Cerebellar nuclear complex (tissue), 1 donor: ENCODE measurements at regions not wholly inside any gene's neighbourhood (a gene's known extent, or its start where the extent isn't known, plus 50 kb on each side); places are given as distances from the start of the nearest gene placed in this dataset.
"Not testable (repeated sequence)": the region's sequence is repeated elsewhere in the genome, so short reads cannot be mapped to it uniquely, and the experiment has no call there.

Experiments
- DNase-seq, 2 experiments: peaks; one replicate each; lab custom pipeline; 2025; lab: John Stamatoyannopoulos, UW

DNA sequence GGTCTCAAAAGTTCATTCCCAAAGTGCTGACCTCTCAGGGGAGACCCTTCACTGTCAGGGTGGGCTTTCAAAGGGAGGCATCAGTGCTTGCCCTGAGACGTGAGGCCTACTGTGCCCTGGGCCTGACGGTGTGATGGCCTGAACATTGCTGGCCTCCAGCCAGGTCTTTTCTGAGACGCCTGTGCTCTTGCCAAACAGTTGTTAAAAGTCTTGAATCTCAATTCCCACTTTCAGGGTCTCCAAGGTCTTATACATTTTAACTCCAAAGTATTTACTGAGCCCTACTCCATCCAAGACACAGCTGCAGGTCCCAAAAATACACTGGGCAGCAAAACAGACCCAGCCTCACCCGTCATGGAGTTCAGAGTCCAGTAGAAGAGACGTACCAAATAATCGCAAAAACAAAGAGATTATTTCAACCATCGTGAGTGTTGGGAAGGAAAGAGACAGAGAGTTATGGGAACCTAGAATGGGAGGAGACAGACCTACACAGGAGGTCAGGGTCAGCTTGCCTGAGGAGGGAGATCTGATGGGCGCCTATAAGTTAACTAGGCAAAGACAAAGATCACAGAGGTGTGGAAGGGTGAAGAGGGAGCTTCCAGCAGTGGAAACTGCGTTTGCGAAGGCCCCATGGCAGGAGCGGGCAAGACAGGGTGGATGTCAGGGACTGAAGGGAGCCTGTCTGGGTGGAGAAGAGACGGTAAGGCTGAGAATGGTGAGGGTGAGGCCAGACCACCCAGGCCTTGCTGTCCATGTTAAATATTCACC, 446.3 kb downstream of the PREX1 start:
- DNase-seq: no peak

DNA sequence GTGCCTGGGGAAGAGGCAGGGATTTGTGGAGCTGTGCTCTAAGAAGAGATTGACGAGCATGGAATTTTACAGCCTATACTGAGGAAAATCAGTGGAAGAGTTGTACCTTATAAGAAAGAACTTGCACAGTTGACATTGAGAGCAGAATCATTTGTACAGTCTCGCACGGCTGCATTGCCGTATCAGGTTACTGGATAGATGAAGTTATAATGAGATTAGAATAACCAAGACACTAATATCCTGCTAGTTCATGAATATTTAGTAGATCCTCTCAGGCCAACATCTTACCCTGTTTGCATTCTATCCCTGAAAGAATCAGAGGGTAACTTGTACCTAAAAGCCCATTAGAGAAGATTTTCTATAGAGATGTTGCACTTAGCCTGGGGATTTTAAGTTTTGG, 447.1 kb downstream of the PREX1 start:
- DNase-seq: no peak

DNA sequence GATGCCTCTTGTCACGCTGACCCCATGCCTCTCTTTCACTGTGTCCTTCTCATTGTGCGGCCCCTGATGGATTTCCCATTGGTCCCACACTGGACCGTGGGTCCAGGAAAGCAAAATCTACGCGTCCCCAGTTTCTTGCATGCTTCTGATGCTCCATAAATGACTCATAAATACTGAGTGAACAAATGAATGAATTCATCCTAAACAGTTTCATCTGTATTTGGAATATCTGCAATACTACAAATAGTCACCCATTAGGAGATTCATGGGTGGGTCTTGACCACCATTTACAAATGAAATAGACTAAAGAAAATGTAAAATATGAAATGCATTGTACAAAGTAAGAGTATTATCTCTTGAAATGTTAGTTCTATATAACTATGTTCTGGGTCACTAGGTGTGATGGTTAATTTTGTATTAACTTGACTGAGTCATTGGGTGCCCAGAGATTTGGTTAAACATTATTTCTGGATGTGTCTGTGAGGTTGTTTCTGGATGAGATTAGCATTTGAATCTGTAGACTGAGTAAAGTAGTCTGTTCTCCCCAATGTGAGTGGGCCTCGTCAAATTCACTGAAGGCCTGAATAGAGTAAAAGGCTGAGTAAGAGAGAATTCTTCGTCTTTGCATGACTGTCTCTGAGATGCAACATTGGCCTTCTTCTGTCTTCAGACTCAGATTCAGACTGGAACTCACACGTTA, 448.7 kb downstream of the PREX1 start:
- no peak for DNase-seq

DNA sequence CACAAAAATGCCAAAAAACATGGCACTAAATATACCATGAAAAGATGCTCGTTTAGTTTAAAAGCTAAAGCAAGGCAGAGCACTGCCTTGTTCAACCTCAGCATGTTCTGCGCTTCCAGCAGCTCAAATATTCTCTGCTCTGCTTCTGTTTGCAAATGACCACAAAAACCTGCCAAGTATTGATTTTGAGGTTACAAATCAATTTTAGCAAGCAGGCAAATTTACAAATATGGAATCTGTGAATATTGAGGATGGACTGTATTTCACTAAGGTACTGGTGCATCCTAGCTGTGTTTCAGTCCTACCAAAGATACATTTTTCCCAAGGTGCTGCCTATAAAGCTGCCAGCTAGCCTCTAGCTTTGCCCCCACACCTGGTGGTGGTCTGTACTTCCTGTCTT, 449.9 kb downstream of the PREX1 start:
- no peak for DNase-seq

DNA sequence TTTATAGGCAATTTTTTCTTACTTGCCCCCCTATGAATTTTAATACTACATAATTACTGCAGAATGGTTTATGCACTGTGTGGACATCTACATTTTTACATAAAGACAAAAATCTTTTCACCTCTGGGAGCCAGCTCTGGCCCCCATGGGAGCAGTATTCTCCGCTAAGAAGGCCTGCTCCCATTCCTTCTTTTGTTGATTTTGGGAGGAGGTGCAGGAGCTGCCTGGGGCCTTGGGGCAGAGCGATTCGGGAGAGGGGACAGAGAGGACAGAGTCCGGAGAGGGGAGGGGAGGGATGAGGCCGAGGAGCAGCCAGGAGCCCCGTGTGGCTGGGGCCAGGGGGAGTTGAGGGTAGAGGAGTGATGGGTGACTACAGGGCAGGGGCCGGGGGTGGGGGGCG, 452.0 kb downstream of the PREX1 start:
- no peak for DNase-seq

DNA sequence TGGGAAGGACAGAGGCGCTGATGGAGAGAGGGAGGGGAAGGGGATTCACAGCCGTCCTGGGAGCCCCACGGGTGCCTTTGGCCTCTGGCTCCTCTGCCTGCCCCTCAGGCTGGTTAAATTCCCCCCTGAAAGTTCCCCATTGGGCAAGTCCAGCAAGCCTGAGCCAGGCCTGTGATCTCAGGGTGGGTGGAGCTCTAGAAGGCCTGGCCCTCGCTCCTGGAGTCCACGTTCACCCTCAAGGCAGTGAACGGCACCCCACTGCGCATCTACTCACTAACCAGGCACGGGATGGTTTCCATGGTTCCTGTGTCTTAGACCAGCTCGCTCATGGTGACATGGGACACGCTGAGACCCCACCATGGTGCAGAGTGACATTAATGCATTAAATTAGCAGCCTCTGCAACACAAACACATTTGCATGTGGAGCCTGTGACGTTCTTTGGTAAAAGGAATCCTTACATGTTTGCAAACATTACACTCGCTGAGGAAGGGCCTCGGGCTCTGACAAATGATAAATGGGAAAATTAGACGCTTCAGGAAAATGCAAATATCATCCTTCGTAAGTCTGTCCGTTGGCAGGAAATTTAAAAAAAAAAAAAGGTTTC, 452.7 kb downstream of the PREX1 start:
- no peak for DNase-seq

DNA sequence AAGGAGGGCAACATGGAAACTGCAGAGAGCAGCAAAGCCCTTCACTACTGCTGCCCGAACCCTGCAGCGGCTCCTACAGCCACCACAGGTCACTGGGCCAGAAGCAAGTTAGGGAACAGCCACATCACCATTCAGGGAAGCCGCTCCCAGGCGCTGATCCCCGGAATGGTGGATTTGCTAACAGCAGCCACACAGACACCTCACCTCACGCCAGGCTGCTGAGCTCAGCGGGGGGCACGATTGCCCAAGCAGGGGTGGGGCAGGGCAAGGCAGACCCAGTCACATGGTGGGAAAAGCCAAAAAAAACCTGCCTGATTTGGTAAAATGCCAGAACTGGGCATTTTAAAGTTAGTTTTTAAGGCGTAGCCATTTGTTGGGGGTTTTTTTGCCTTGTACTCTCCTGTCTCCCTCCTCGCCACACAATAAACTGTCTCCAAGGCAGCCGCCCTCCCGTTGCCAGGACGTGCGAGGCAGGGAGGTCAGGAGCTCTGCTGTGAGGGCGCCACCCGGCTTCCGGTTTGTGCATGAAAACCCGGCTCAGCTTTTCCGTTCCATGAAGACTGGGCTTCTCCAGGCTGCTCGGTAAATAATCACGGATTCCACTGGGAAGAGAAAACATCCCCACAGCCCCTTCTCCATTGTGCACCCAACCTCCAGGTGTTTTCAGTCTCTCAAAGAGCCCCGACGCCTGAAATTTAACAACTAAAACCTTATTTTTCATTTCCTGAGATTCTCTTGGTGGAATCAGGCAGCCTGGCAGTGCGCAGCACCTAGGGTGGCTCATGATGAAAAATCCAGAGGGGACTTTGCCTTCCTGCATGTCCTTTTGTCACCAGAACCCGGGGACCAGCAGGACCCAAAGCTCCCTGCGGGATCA, 453.5 kb downstream of the PREX1 start:
- DNase-seq: not testable (repeated sequence)

DNA sequence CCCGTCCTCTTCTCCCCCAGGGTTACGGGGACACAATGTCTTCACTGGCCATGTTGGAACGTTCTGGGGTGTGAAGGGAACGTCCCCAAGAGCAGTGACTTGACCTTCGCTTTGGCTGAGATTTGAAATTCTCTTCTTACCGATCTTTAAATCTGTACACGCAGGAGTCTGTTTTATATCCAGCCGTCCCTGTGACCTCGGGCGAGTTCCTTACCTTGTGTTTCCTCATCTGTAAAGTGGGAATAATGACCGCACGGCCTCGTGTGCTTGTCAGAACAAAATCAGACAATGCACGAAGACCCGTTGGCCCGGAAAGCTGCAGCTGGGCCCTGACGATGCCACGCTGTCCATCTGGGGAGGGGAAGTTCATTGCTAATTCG, 454.3 kb downstream of the PREX1 start:
- DNase-seq: no peak

DNA sequence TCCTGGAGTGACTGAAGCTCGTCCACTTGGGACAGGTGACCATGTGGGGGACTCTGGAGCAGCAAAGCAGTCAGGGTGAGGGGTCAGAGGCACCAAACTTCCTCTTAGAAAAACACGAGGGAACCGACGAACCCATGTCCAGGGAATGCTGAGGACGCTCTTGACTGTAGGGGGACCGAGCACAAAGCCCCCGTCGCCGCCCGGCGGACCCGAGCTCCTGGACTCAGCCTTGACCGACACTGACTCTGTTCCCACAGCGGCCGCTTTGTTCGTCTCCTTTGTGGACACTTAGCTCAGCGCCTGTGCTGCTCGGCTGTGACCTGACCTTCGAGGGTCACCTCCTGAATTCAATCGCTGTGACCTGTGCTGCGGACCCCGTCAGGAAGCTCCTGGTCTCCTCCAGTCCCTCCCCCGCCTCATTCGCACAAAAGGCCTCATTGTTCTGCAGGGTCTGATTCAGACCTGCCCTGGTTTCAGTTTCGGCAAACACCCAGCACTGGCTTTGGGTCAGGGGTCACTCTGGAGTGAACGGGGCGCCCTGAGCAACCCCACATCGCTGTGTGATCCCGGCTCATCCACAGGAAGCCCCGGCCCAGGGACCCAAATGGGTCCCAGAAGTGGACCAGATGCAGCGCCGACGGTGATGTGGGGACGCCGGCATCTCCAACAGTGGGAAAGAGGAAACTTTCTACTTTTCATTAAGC, 454.8 kb downstream of the PREX1 start:
- DNase-seq: not testable (repeated sequence)

DNA sequence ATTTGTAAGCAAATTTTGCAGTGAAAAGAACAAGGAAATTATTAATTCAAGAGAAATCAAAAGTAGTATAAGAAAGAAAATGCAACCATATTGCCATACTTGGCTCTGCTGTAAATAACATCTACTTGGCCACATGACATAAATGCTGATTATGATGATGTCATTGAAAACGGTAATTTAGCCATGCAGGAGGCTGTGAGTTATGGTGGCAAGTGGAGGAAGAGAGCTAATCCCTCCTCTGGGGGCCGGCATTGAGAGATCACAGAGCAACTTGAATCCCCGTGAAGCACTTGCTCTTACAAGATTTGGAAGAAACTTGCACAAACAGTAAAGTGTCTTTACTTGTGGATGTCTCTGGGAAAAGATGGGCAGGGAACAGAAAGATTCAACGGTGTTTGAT, 456.6 kb downstream of the PREX1 start:
- DNase-seq: no peak

DNA sequence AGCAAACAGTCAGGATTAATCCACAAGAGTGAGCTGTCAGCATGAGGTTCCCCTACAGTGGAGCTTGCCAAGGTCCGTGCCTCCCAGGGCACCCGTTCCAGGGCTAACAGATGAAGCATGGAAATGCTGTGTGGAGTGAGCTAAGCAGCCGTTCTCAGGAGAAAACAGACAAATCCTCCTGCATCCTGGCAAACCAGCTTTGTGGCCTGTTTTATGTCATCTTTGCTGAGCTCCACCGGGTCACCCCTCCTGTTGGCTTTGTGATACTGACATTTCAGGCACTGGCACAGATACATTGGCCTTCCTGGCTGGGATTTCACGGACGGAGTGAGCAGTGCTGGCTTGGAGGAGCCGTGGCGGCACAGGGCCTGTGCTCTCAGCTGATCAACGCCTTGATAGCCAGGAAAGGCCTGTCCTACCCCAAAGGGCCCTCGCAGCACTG, 459.2 kb downstream of the PREX1 start:
- DNase-seq: peak; percentile 78 to 93

DNA sequence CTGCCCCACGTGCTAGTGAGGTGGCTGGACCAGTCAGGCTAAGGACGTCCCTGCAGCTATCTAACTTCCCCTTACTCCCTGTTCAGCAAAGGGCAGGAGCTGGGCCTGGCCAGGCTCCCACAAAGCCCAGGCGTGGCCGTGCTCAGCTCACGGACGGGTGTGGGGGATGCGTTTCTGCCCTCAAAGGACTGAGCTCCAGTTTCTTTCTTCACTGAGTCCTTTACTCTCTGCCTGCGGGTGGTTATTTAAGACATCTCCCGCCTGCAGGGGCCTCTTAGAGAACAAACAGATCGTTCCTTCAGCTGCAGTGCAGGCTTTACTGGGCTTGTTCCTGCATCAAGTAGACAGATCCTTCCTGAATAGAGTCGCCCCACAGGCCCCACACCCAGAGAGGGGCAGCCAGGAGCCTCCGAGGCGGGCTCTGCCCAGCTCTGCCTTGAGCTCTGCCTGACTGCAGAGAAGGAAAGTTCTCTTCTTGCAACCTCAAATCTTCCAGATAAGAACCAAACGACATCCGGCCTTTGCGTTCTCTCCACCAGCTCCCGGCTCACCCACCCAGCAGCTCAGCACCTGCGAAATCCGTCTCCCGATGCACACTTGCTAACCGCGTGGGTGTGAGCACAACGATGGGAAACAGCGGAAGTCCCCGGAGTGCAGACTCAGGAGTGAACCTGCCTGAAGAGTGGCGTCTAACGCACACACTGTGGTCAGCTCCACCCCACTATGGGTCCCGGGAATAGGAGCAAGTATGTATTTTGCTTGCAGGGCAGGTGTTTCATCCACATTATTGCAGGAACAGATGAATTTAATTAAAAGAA, 460.0 kb downstream of the PREX1 start:
- DNase-seq: not testable (repeated sequence)

DNA sequence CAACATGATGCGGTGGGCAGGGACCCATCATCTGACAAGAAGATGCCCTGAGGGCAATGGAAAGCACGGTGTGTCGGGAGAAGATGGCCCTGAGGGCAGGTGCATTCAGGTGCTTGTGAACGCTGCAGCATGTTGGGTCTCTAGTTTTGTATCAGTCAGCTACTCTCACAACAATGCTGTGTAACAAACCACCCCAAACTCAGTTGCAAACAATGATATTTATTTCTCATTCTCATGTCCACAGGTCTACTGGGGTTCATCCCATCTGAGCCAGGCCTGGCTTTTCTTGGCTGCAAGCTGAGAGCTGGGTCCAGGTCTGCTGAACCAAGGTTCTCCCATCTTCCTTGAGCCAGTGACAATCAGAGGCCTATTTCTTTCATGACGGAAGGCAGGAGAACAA, 461.6 kb downstream of the PREX1 start:
- no peak for DNase-seq

DNA sequence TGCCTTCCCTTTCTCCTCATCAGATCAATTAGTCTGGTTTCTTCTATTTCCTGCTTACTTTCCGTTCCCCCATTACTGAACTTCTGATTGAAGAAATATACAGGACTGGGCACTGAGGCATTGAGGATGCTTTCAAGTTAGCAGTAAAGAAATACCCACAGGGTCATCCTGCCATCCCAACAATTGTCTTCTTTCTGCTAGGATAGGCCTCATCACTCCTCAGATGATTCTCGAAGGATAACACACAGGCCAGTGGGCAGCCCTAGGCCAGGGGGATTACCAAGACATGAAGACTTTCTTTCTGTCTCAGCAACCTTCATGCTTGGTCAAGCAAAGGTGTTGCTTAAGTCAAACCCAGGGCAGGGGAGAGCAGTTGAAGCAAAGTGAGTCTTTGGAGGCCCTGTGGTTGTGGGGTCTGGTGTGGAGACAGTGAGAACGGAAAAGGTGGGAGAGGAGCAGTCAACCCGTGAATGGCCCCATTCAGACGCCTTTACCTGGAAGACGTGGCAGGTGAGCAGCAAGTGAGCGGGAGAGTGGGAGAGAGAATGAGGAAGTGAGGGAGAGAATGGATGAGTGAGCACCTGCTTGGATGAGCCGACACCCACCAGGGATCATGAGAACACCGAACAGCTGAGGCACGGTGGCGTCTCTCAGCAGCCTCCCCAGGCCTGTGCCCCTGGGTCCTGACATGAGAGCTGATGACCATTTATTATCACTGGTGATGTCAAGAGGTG, 462.9 kb downstream of the PREX1 start:
- no peak for DNase-seq

DNA sequence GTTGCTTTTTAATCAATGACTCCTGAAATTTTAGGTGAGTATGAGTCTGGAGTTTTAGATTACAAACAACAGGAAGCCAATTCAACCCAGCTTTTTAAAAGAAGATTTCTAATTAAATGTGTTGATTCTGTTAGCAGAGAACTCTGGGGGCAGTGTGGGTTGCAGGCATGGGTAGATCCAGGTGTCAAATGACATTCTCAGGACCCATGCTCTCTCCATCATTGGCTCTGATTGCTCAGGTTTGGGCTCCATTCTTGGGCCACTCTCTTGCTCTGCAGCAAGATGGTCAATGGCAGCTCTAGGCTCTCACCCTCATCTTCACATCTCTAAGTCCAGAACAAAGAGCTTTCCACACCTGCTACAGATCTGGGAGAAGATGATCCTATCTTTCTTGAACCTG, 463.7 kb downstream of the PREX1 start:
- no peak for DNase-seq

DNA sequence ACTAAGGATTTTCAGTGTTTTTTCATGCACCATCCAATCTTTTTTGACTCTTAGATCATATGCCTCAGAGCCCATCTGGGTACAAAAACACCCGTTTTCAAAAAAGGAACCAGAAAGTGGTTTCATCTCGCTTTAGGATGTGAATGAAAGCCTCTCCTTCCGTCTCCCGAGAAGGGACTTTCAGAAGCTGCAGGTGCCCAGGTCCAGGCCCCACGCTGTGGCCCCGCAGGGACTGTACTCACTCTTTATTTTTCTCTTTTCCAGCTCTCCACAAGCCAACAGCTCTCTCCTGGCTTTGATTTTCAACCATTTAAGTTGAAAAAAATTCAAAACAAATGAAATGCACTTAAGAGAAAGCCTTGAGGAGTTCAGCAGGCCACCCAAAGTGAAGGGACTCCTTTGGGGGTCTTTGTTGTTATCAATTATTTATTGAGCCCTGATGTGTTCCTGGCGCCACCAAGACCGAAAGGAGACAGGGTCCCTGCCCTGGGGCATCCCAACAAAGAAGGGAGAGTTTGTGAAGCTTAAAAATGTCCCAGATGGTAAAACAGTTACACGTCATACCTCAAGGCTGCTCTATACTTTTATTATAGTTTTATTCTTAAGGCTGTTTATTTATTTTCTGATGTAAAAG, 467.3 kb downstream of the PREX1 start:
- DNase-seq: no peak

DNA sequence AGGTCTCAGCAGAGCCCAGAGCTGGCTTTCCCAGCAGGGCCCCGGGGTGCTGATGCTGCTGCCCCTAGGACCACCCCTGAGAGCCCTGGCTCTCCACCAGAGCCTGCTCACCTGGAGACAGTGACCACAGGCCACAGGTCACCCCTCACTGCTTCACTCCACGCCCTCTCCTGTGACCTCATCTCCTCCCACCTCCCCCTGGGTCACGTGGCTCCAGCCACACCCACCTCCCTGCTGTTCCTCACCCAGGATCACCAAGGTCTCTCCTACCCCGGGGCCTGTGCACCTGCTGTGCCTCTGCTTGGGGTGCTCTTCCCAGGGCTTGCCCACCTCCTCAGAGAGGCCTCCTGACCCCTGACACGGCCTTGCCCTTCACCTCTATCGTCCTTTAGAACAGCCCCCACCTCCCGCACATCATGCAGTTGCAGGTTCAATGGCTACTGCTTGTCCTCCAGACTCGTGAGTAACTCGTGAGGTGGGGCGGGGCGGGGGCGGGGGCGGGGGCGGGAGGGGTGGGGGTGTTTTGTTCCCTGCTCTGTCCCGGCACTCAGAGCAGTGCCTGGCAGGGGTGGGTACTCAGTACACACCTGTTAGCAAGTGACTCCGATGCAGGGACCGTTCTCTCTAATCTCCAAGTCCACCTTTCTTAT, 468.0 kb downstream of the PREX1 start:
- no peak for DNase-seq

DNA sequence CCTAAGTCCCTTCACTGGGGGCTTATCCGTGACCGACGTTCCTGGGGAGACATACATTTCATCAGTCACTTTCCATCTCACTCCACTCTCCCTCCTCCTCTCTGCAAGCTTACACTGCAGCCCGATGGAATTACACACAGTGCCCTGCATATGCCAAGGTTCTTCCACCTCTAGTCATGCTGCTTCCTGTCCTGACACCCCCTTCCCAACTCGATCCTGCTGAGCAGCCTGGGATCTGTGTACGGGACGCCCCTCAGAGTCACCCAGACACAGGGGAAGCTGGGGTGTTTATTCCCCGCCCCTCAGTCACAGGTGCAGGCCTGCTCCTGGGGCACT, 468.8 kb downstream of the PREX1 start:
- DNase-seq: not testable (repeated sequence)
